Nephron (organoid): ENCODE measurements at regions not wholly inside any gene's neighbourhood (a gene's known extent, or its start where the extent isn't known, plus 50 kb on each side); places are given as distances from the start of the nearest gene placed in this dataset.

ENCODE experiments used
- H3K27ac Mint-ChIP-seq, 3 experiments: 2 replicates each; pipeline ENCODE4 v1.8.0; 2020; ENCODE audit warnings: mixed read lengths in 3 of 3, mild to moderate bottlenecking in 2 of 3, moderate library complexity in 1 of 3
- H3K27me3 Mint-ChIP-seq: 2 replicates; pipeline ENCODE4 v1.8.0; 2021; ENCODE audit warnings: low read depth, mild to moderate bottlenecking, moderate library complexity, mixed read lengths
- H3K36me3 Mint-ChIP-seq: 2 replicates; pipeline ENCODE4 v1.8.0; 2020; ENCODE audit warnings: low read depth, mixed read lengths
- H3K4me1 Mint-ChIP-seq: 2 replicates; pipeline ENCODE4 v1.8.0; 2020; ENCODE audit warnings: mixed read lengths
- H3K4me3 Mint-ChIP-seq, 3 experiments: 2 replicates each; pipeline ENCODE4 v1.8.0; 2020; ENCODE audit warnings: mild to moderate bottlenecking in 3 of 3, mixed read lengths in 3 of 3, moderate library complexity in 2 of 3
- H3K9me3 Mint-ChIP-seq: 2 replicates; pipeline ENCODE4 v1.8.0; 2020; ENCODE audit warnings: mixed read lengths
- CTCF ChIP-seq, 3 experiments: fragments of 200-600 bp; sonication (generic); IDR thresholded peaks; one replicate each; pipeline ENCODE4 v1.5.0; 2021; ENCODE audit warnings: antibody characterized with exemption in 3 of 3; ENCODE audit not compliant: unreplicated experiment in 3 of 3

GRCh38 chr12:92042791-92043531 lies 102.7 kb downstream of the BTG1 start:
- H3K27me3 Mint-ChIP-seq = no peaks in the 10 kb centered on the region
- no peak overlapping the region for H3K4me3 Mint-ChIP-seq
- no peak overlapping the region for H3K27ac Mint-ChIP-seq
- peaks cover 15% of the 10 kb centered on the region for H3K4me1 Mint-ChIP-seq
- no peak for TF ChIP-seq CTCF (IDR thresholded peaks at IDR 0.05; ENCODE audit: unreplicated experiment in 3 of 3)
- H3K9me3 Mint-ChIP-seq = no peaks in the 10 kb centered on the region
- H3K36me3 Mint-ChIP-seq = no peaks in the 10 kb centered on the region

GRCh38 chr12:92041742-92042141 lies 103.9 kb downstream of the BTG1 start:
- H3K9me3 Mint-ChIP-seq = no peaks in the 10 kb centered on the region
- no peaks in the 10 kb centered on the region for H3K27me3 Mint-ChIP-seq
- peaks cover 11% of the 10 kb centered on the region for H3K4me1 Mint-ChIP-seq
- no peak for TF ChIP-seq CTCF (IDR thresholded peaks at IDR 0.05; ENCODE audit: unreplicated experiment in 3 of 3)
- H3K36me3 Mint-ChIP-seq = no peaks in the 10 kb centered on the region
- no peak overlapping the region for H3K27ac Mint-ChIP-seq
- no peak overlapping the region for H3K4me3 Mint-ChIP-seq

- no peaks in the 10 kb centered on the region for H3K9me3 Mint-ChIP-seq
- H3K36me3 Mint-ChIP-seq = no peaks in the 10 kb centered on the region
- H3K4me1 Mint-ChIP-seq = peaks cover 29% of the 10 kb centered on the region
- no peak for TF ChIP-seq CTCF (IDR thresholded peaks at IDR 0.05; ENCODE audit: unreplicated experiment in 3 of 3)
- no peak overlapping the region for H3K27ac Mint-ChIP-seq
- no peak overlapping the region for H3K4me3 Mint-ChIP-seq
- H3K27me3 Mint-ChIP-seq = no peaks in the 10 kb centered on the region
Measured at GRCh38 chr12:92039046-92039445, 106.6 kb downstream of the BTG1 start.

GRCh38 chr12:92038476-92038875 lies 107.2 kb downstream of the BTG1 start:
- Mint-ChIP-seq H3K4me1 (peaks cover 32% of the 10 kb centered on the region), H3K27me3 (no peaks in the 10 kb centered on the region), H3K9me3 (no peaks in the 10 kb centered on the region), H3K36me3 (no peaks in the 10 kb centered on the region), H3K27ac (no peak overlapping the region), H3K4me3 (no peak overlapping the region)
- no peak for TF ChIP-seq CTCF (IDR thresholded peaks at IDR 0.05; ENCODE audit: unreplicated experiment in 3 of 3)

- H3K36me3 Mint-ChIP-seq = no peaks in the 10 kb centered on the region
- no peak overlapping the region for H3K4me3 Mint-ChIP-seq
- peaks cover 33% of the 10 kb centered on the region for H3K4me1 Mint-ChIP-seq
- no peak for TF ChIP-seq CTCF (IDR thresholded peaks at IDR 0.05; ENCODE audit: unreplicated experiment in 3 of 3)
- H3K27me3 Mint-ChIP-seq = no peaks in the 10 kb centered on the region
- H3K9me3 Mint-ChIP-seq = no peaks in the 10 kb centered on the region
- H3K27ac Mint-ChIP-seq = peak overlapping the region in 1 of 3 experiments; percentile 30
Measured at GRCh38 chr12:92036771-92037453, 108.7 kb downstream of the BTG1 start.
